ENCODE measurements at regions not wholly inside any gene's neighbourhood (a gene's known extent, or its start where the extent isn't known, plus 50 kb on each side); places are given as distances from the start of the nearest gene placed in this dataset.

- peak; percentile 9 for DNase-seq
Observed at GRCh38 chr7:95718577-95719410, 53.6 kb upstream of the DYNC1I1 start.

DNA sequence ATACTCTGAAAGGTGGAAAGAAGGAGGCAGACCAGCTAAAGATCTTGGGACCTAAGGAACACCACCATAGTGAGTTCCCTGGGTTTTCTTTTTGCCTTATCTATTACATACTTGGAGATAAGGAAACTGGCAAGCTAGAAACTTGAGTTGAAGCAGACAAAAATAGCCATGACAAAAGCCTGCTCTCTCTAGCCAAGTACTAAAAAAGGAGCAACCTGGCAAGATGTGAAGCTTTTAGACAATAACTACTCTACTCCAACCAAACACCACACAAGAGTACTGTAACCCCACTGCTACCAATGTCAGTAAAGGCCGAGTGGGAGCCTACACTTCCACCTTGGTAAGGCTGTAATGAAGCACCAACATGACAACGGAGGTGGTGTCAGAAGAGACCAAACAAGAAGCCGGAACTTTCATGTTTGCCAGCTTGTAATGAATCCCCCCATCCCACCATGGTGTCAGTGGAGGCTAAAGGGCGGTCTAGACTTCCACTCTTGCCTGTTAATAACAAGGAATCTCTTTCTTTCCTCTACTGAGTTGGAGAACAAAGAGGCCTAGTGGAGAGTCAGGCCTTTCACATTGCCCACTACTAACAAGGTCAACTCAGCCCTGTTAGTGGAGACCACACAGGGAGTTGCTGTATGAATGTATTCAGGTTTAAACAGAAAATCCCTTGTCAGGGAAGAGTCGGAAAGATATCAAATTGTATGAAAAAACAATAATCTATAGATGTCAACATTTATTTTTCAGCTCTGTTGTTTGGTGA lies 55.8 kb upstream of the DYNC1I1 start:
- no peak for DNase-seq

DNA sequence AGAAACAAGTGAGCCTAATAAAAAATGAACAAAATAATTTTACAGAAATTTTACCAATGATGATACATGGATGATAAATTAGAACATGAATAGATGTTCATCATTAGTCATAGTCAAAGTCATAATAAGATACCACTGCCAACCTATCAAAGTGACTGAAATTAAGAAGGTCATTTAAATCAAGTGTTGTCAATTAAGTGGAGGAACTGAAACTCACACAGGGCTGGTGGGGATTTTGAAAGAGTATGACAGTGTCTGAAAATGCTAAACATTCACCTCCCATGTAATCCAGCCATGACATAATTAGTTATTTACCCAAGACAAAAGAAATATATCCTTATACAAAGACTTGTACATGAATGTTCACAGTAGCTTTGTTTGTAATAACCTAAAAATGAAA lies 57.1 kb upstream of the DYNC1I1 start:
- no peak for DNase-seq

- DNase-seq: no peak
Observed at GRCh38 chr7:95710711-95711110, 61.6 kb upstream of the DYNC1I1 start.

GRCh38 chr7:95700917-95701316 lies 71.4 kb upstream of the DYNC1I1 start:
- no peak for DNase-seq

DNA sequence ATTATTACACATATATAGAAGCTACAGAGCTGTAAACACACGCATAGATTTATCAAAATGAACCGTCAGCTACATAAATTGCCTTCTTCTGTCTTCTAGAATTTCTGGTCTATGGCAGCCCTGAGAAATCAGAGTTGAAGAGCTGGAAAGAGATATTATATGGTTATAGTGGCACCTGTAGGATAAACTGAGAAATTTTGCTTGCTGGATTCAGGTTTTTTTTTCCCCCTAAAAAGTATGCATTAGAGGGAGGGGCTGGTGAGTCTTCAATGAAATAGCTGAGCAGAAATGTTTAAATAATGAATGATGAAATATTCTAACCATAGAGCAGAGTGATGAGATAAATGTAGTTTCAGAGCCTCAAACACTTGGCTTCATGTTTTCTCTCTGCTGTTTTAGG lies 78.0 kb upstream of the DYNC1I1 start:
- no peak for DNase-seq

- DNase-seq: peak; percentile 4
Observed at GRCh38 chr7:95693551-95694333, 78.6 kb upstream of the DYNC1I1 start.

DNA sequence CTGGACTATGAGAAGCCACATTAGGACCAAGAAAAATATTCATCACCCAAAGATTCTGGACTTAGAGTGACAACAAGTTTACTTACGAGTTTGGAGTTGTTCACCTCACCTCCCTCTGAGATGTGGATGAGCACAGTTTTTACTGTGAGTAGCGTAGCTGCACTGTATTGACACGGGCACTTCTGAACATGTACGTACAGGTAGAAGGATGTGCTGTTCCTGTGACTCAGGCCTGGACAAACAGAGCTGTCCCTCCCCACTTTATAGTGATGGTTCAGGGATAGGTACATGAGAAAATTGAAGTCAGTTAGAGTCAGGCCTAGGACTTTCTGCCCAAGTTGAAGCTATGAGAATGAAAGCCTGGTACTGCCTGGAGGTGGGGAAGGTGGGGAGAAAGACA lies 80.9 kb upstream of the DYNC1I1 start:
- DNase-seq: no peak

DNA sequence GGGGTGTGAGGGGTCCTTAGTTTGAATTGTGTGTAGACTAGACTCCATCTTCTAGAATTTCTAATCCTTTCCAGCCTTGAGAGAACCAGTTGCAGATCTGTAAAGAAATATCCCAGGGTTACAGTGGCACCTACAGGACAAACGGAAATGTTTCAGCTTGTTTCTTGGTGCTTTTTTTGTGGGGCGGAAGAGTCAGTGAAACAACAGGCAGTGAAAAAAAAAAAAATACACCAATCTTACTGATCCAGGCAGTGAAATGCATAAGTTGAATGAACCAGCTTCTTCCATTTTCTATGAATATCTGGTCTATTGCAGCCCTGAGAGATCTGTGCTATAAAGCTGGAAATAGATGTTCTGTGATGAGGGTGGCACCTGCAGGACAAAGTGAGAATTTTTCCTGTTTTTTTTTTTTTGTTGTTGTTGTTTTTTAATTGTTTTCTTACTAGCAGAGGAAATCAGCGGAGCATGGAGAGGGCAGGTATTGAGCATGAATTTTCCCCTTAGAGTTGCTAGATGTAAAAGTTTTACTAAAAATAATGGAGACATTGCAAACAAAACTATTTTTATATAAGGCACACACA lies 81.9 kb upstream of the DYNC1I1 start:
- peak; percentile 38 for DNase-seq

- DNase-seq: no peak
Observed at GRCh38 chr7:95688931-95689495, 83.3 kb upstream of the DYNC1I1 start.

DNA sequence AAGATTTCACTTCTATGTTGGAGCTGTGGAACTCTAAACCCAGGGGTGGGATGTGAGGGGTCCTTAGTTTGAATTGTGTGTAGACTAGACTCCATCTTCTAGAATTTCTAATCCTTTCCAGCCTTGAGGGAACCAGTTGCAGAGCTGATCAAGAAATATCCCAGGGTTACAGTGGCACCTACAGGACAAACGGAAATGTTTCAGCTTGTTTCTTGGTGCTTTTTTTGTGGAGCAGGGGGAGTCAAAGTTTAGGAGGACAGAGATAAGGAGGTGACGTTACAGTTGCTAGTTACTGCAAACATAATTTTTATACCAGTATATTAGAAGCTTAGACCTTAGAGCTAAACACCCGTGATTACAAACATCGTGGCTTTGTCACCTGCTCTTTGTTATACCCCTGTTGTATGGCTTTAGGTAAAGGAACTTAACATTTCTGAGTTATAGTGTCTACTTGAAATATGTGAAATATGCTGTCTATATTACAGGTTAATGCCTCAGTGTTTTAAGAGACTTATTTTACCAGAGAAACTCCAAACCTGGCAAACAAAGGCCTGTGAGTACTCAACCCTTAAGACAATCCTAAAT lies 84.5 kb upstream of the DYNC1I1 start:
- DNase-seq: peak; percentile 23

- DNase-seq: peak; percentile 36
Observed at GRCh38 chr7:95686109-95686508, 86.2 kb upstream of the DYNC1I1 start.

DNA sequence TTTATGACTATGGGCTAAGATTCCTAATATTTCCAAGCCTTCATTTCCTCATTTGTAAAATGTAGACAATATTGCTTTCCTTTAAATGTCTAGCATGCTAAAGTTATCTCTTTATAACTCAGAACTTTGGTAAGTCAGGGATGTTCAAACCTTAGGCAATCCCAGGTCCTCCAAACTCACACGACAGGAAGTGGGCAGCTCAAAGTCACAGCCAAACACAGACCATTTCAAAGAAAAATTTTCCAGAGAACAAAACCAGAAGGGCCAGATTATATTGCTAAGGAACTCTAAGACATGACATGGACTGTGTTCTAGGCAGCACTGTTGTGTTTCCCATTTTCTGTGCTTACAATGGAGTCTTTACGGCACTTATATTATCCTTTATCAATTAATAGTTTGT lies 87.8 kb upstream of the DYNC1I1 start:
- DNase-seq: no peak

- DNase-seq: peak; percentile 19
Observed at GRCh38 chr7:95684037-95684436, 87.7 kb upstream of the PDK4 start.

GRCh38 chr7:95682913-95683312 lies 86.6 kb upstream of the PDK4 start:
- no peak for DNase-seq

DNA sequence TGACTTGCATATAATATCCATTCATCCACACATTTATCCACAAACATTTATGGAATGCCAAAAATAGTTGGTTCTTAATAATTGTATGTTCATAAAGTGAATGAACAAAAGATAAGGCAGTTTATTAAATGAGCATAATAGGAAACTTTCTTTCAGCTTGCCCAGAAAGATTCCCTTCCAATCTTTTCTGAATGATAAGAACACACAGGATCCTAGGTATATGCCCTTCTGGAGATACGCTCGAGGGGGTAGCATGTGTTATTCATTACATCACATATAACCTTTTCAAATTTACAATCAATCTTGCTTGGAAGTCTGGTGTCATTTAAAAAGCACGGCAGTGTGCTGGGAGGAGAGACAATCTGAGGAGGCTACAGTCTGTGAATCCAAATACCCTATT lies 80.4 kb upstream of the PDK4 start:
- no peak for DNase-seq

DNA sequence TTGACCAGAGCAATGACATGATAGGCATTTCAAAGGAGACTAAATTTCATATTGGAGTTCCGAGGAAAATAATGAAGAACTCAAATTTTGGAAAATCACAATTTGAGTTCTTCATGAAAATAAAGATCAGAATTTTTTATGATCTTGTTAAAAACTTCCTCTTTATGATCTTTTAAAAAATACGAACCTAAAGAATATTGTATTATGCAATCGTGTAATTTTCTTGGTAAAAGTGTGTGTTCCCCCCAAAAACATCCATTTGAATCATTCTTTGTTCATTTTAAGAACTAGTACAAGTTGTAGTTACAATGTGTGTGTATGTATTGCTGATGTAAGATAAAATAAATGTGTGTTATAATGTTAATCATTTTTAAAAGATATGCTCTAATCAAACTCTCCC lies 79.3 kb upstream of the PDK4 start:
- no peak for DNase-seq

GRCh38 chr7:95675016-95675415 lies 78.7 kb upstream of the PDK4 start:
- DNase-seq: no peak

DNA sequence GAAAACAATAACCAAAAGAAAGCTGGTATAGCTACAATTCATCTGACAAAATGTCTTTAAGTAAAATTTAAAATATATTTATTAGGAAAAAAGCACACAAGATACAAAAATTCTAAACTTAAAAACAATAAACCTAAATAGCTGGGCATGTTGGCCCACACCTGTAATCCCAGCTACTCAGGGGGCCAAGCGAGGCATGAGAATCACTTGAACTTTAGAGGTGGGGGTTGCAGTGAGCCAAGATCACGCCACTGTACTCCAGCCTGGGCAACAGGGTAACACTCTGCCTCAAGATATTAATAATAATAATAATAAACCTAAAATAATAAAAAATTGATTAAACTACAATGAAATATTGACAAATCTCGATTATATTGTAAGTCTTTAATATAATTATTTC lies 77.8 kb upstream of the PDK4 start:
- DNase-seq: no peak

GRCh38 chr7:95672434-95672833 lies 76.1 kb upstream of the PDK4 start:
- DNase-seq: no peak

DNA sequence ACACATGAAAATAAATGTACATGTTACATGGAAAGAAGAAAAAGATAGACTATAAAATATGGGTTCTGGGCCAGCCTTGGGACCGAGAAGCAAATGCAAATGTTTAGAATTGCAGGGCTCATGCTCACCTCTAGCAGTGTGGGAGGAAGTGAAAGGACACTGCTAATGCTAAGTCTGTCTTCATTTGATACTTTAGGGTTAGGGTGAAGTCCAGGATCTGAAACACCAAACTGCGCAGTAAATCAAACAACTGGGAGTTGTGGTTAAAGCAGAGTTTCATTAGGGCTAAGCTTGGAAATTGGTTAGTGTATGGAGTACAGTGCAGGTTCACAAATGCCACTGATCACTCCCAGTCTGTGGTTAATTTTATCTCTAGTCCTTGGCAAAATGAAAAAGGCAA lies 73.2 kb upstream of the PDK4 start:
- DNase-seq: no peak

- no peak for DNase-seq
Observed at GRCh38 chr7:95668504-95669018, 72.2 kb upstream of the PDK4 start.
